Mononuclear cell (primary cell): ENCODE measurements at regions not wholly inside any gene's neighbourhood (a gene's known extent, or its start where the extent isn't known, plus 50 kb on each side); places are given as distances from the start of the nearest gene placed in this dataset.

Source experiments
- H3K27me3 ChIP-seq: 2 replicates; pipeline ENCODE4 v1.6.0; 2011; ENCODE audit warnings: low read length, control low read depth; ENCODE audit not compliant: insufficient read depth
- H3K4me1 ChIP-seq: 2 replicates; pipeline ENCODE4 v1.5.1; 2011; ENCODE audit warnings: mild to moderate bottlenecking, low read length, control low read depth; ENCODE audit not compliant: insufficient read depth
- H3K4me3 ChIP-seq: 2 replicates; pipeline ENCODE4 v1.5.1; 2011; ENCODE audit warnings: mild to moderate bottlenecking, low read length, moderate library complexity
- H3K9me3 ChIP-seq: 2 replicates; pipeline ENCODE4 v1.5.1; 2011; ENCODE audit warnings: low read depth, mild to moderate bottlenecking, control low read depth, low read length

- no peaks in the 10 kb centered on the region for H3K27me3 ChIP-seq
- H3K4me3 ChIP-seq = no peak overlapping the region
- no peaks in the 10 kb centered on the region for H3K4me1 ChIP-seq
- no peaks in the 10 kb centered on the region for H3K9me3 ChIP-seq
These were observed 456.5 kb downstream of the ZSWIM6 start for GRCh38 chr5:61788548-61788947.

GRCh38 chr5:61790007-61790406, 457.9 kb downstream of the ZSWIM6 start:
- Histone ChIP-seq H3K4me3 (no peak overlapping the region), H3K27me3 (no peaks in the 10 kb centered on the region), H3K9me3 (no peaks in the 10 kb centered on the region), H3K4me1 (no peaks in the 10 kb centered on the region)

GRCh38 chr5:61790678-61791077, 458.6 kb downstream of the ZSWIM6 start:
- Histone ChIP-seq H3K9me3 (no peaks in the 10 kb centered on the region), H3K4me3 (no peak overlapping the region), H3K4me1 (no peaks in the 10 kb centered on the region)

GRCh38 chr5:61796773-61797172, 464.7 kb downstream of the ZSWIM6 start:
- no peak overlapping the region for H3K4me3 ChIP-seq
- no peaks in the 10 kb centered on the region for H3K9me3 ChIP-seq
- H3K27me3 ChIP-seq = no peaks in the 10 kb centered on the region
- no peaks in the 10 kb centered on the region for H3K4me1 ChIP-seq

More at GRCh38 chr5:61790678-61791077, 458.6 kb downstream of the ZSWIM6 start:
- no peaks in the 10 kb centered on the region for H3K27me3 ChIP-seq

GRCh38 chr5:61800450-61800849, 468.4 kb downstream of the ZSWIM6 start:
- H3K4me3 ChIP-seq = no peak overlapping the region
- H3K27me3 ChIP-seq = no peaks in the 10 kb centered on the region
- no peaks in the 10 kb centered on the region for H3K9me3 ChIP-seq
- H3K4me1 ChIP-seq = no peaks in the 10 kb centered on the region

- H3K27me3 ChIP-seq = no peaks in the 10 kb centered on the region
- no peak overlapping the region for H3K4me3 ChIP-seq
- no peaks in the 10 kb centered on the region for H3K9me3 ChIP-seq
- no peaks in the 10 kb centered on the region for H3K4me1 ChIP-seq
These were observed 469.1 kb downstream of the ZSWIM6 start for GRCh38 chr5:61801174-61801573.

GRCh38 chr5:61802456-61802855, 470.4 kb downstream of the ZSWIM6 start:
- Histone ChIP-seq H3K27me3 (no peaks in the 10 kb centered on the region), H3K9me3 (no peaks in the 10 kb centered on the region), H3K4me1 (no peaks in the 10 kb centered on the region), H3K4me3 (no peak overlapping the region)

- Histone ChIP-seq H3K4me1 (no peaks in the 10 kb centered on the region), H3K9me3 (no peaks in the 10 kb centered on the region), H3K27me3 (no peaks in the 10 kb centered on the region), H3K4me3 (no peak overlapping the region)
These were observed 473.0 kb downstream of the ZSWIM6 start for GRCh38 chr5:61805101-61805500.

- Histone ChIP-seq H3K4me3 (no peak overlapping the region), H3K4me1 (no peaks in the 10 kb centered on the region), H3K9me3 (no peaks in the 10 kb centered on the region), H3K27me3 (no peaks in the 10 kb centered on the region)
These were observed 474.5 kb downstream of the ZSWIM6 start for GRCh38 chr5:61806491-61807020.

GRCh38 chr5:61808091-61808490, 476.0 kb downstream of the ZSWIM6 start:
- Histone ChIP-seq H3K27me3 (no peaks in the 10 kb centered on the region), H3K4me3 (no peak overlapping the region), H3K9me3 (no peaks in the 10 kb centered on the region), H3K4me1 (no peaks in the 10 kb centered on the region)

- no peaks in the 10 kb centered on the region for H3K27me3 ChIP-seq
- no peaks in the 10 kb centered on the region for H3K9me3 ChIP-seq
- no peaks in the 10 kb centered on the region for H3K4me1 ChIP-seq
- H3K4me3 ChIP-seq = no peak overlapping the region
These were observed 476.9 kb downstream of the ZSWIM6 start for GRCh38 chr5:61808909-61809308.

GRCh38 chr5:61809651-61810050, 477.6 kb downstream of the ZSWIM6 start:
- Histone ChIP-seq H3K4me3 (no peak overlapping the region), H3K4me1 (no peaks in the 10 kb centered on the region), H3K9me3 (no peaks in the 10 kb centered on the region), H3K27me3 (no peaks in the 10 kb centered on the region)

GRCh38 chr5:61811052-61811451, 479.0 kb downstream of the ZSWIM6 start:
- Histone ChIP-seq H3K9me3 (no peaks in the 10 kb centered on the region), H3K4me3 (no peak overlapping the region), H3K4me1 (no peaks in the 10 kb centered on the region), H3K27me3 (no peaks in the 10 kb centered on the region)

GRCh38 chr5:61813361-61813760, 481.3 kb downstream of the ZSWIM6 start:
- Histone ChIP-seq H3K27me3 (peaks cover 4% of the 10 kb centered on the region), H3K4me3 (no peak overlapping the region), H3K9me3 (no peaks in the 10 kb centered on the region), H3K4me1 (no peaks in the 10 kb centered on the region)

GRCh38 chr5:61815339-61815738, 483.3 kb downstream of the ZSWIM6 start:
- no peak overlapping the region for H3K4me3 ChIP-seq
- H3K9me3 ChIP-seq = no peaks in the 10 kb centered on the region
- H3K27me3 ChIP-seq = peaks cover 4% of the 10 kb centered on the region
- H3K4me1 ChIP-seq = no peaks in the 10 kb centered on the region

GRCh38 chr5:61816146-61816545, 484.1 kb downstream of the ZSWIM6 start:
- H3K4me3 ChIP-seq = no peak overlapping the region
- H3K4me1 ChIP-seq = no peaks in the 10 kb centered on the region
- peaks cover 4% of the 10 kb centered on the region for H3K27me3 ChIP-seq
- H3K9me3 ChIP-seq = no peaks in the 10 kb centered on the region
